Peyer's patch (tissue), 4 donors: ENCODE measurements at regions not wholly inside any gene's neighbourhood (a gene's known extent, or its start where the extent isn't known, plus 50 kb on each side); places are given as distances from the start of the nearest gene placed in this dataset.

Source experiments
- POLR2A ChIP-seq, 2 donors: fragments of 450-650 bp; IDR thresholded peaks; one replicate each; pipeline ENCODE4 v1.5.1; 2017; ENCODE audit warnings: antibody characterized with exemption in 2 of 2, mild to moderate bottlenecking in 2 of 2, moderate library complexity in 2 of 2
- TF ChIP-seq, protein P1 (sequence below), 6 experiments: fragments of 450-650 bp in 4 of 6; fragments of 200-600 bp in 2 of 6; sonication (generic) in 1 of 6; IDR thresholded peaks; one replicate each; pipeline ENCODE4 v1.5.1; 2017 to 2019; ENCODE audit warnings: antibody characterized with exemption in 6 of 6, mild to moderate bottlenecking in 3 of 6, moderate library complexity in 1 of 6

DNA sequence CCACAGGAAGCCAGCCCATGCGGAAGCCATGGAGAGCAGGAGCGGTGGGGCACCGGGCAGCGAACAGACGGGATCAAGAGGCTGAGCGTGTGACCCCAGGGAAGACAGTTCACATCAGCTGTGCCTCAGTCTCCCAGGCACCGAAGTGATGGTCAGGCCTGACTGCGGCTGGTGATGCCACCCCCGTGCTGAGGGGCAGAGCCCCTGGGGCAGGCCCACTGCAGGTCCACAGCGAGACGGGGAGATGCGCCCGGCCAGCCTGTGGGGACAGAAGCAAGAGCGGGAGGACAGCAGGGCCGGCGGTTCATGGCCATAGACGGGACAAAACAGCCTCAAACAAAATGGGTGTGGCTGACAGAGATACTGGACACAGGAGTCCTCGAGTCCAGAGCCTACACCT lies 93.8 kb downstream of the RIPK4 start:
- TF ChIP-seq, protein P1, sequence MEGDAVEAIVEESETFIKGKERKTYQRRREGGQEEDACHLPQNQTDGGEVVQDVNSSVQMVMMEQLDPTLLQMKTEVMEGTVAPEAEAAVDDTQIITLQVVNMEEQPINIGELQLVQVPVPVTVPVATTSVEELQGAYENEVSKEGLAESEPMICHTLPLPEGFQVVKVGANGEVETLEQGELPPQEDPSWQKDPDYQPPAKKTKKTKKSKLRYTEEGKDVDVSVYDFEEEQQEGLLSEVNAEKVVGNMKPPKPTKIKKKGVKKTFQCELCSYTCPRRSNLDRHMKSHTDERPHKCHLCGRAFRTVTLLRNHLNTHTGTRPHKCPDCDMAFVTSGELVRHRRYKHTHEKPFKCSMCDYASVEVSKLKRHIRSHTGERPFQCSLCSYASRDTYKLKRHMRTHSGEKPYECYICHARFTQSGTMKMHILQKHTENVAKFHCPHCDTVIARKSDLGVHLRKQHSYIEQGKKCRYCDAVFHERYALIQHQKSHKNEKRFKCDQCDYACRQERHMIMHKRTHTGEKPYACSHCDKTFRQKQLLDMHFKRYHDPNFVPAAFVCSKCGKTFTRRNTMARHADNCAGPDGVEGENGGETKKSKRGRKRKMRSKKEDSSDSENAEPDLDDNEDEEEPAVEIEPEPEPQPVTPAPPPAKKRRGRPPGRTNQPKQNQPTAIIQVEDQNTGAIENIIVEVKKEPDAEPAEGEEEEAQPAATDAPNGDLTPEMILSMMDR (IDR thresholded peaks at IDR 0.05), result no peak
- no peak for TF ChIP-seq POLR2A (IDR thresholded peaks at IDR 0.05)
